ENCODE measurements at regions not wholly inside any gene's neighbourhood (a gene's known extent, or its start where the extent isn't known, plus 50 kb on each side); places are given as distances from the start of the nearest gene placed in this dataset.

DNA sequence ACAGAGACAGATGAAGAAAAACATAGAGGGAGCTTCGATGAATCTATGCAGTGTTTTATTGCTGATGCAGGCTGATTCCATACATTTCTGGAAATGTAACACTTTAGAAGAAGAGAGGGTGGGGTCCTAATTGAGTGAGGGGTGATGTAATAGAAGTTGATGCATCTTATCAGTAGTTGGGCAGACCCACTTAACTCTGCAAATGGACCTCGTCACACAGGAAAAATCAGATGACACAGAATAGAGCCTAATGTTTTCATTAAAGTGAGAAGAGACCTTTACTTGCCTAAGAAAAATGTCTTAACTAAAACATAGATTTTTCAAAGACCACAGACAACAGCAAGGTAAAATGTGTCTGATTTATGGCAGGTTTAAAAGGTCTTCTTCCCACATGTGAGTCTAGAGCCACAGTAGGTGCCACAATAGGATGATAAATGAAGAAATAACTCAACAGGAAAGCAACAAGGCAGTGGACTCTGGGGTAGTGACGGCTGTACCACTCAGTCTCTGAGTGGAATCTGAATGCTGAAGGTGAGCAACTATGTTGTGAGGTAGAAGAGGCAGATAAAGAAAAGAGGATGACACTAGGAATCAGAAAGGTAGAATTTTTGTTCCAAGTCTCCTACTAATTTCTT is 414.7 kb upstream of the PIK3C3 start:
- no peak for TF ChIP-seq NFRKB (IDR thresholded peaks at IDR 0.05)
- TF ChIP-seq TARDBP (IDR thresholded peaks at IDR 0.05) = no peak
- TF ChIP-seq SP1 (IDR thresholded peaks at IDR 0.05) = no peak
- TF ChIP-seq ELF4 (IDR thresholded peaks at IDR 0.05) = no peak
- TF ChIP-seq SUZ12 (IDR thresholded peaks at IDR 0.05) = no peak
- no peak for TF ChIP-seq FOXA1 (IDR thresholded peaks at IDR 0.05)
- no peak for TF ChIP-seq BHLHE40 (IDR thresholded peaks at IDR 0.05; ENCODE audit: borderline replicate concordance)
- TF ChIP-seq ZNF384 (IDR thresholded peaks at IDR 0.05) = no peak
- TF ChIP-seq, protein P1, sequence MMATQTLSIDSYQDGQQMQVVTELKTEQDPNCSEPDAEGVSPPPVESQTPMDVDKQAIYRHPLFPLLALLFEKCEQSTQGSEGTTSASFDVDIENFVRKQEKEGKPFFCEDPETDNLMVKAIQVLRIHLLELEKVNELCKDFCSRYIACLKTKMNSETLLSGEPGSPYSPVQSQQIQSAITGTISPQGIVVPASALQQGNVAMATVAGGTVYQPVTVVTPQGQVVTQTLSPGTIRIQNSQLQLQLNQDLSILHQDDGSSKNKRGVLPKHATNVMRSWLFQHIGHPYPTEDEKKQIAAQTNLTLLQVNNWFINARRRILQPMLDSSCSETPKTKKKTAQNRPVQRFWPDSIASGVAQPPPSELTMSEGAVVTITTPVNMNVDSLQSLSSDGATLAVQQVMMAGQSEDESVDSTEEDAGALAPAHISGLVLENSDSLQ (IDR thresholded peaks at IDR 0.05) = no peak
- TF ChIP-seq FOXM1 (IDR thresholded peaks at IDR 0.05; ENCODE audit: borderline replicate concordance) = no peak
- no peak for TF ChIP-seq FOXK2 (IDR thresholded peaks at IDR 0.05)
- TF ChIP-seq L3MBTL2 (conservative IDR thresholded peaks at IDR 0.05) = no peak
- no peak for TF ChIP-seq LEF1 (IDR thresholded peaks at IDR 0.05; ENCODE audit: borderline replicate concordance)
- TF ChIP-seq ARNT (IDR thresholded peaks at IDR 0.05) = no peak

Measured in HEK293T (cell line).